ENCODE measurements at regions not wholly inside any gene's neighbourhood (a gene's known extent, or its start where the extent isn't known, plus 50 kb on each side); places are given as distances from the start of the nearest gene placed in this dataset.

DNA sequence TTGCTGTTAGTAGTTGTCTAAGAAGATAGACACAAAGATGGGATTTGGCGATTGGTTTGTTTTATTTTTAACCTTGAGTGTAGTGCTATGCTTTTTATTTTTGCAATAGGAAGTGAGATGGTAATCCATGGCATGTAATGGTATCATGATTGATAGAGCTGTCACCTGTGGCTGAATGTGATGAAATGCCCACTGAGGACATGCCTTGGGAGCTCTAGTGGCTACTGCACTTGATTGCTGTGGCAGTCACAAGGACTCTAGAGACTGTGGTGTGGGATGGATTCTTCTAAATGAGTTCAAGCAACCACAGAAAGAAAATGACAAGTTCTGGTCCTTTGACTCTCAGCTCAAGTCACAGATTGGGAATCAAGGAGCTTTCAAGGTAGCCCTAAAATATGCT is 139.4 kb downstream of the CYRIA start:
- TF ChIP-seq, protein P1, sequence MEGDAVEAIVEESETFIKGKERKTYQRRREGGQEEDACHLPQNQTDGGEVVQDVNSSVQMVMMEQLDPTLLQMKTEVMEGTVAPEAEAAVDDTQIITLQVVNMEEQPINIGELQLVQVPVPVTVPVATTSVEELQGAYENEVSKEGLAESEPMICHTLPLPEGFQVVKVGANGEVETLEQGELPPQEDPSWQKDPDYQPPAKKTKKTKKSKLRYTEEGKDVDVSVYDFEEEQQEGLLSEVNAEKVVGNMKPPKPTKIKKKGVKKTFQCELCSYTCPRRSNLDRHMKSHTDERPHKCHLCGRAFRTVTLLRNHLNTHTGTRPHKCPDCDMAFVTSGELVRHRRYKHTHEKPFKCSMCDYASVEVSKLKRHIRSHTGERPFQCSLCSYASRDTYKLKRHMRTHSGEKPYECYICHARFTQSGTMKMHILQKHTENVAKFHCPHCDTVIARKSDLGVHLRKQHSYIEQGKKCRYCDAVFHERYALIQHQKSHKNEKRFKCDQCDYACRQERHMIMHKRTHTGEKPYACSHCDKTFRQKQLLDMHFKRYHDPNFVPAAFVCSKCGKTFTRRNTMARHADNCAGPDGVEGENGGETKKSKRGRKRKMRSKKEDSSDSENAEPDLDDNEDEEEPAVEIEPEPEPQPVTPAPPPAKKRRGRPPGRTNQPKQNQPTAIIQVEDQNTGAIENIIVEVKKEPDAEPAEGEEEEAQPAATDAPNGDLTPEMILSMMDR (IDR thresholded peaks at IDR 0.05 in 8 of 11, conservative IDR thresholded peaks at IDR 0.05 in 3 of 11), result no peak
- TF ChIP-seq POLR2AphosphoS5 (IDR thresholded peaks at IDR 0.05) (no peak), POLR2A (IDR thresholded peaks at IDR 0.05) (no peak)
